ENCODE measurements at regions not wholly inside any gene's neighbourhood (a gene's known extent, or its start where the extent isn't known, plus 50 kb on each side); places are given as distances from the start of the nearest gene placed in this dataset.

DNA sequence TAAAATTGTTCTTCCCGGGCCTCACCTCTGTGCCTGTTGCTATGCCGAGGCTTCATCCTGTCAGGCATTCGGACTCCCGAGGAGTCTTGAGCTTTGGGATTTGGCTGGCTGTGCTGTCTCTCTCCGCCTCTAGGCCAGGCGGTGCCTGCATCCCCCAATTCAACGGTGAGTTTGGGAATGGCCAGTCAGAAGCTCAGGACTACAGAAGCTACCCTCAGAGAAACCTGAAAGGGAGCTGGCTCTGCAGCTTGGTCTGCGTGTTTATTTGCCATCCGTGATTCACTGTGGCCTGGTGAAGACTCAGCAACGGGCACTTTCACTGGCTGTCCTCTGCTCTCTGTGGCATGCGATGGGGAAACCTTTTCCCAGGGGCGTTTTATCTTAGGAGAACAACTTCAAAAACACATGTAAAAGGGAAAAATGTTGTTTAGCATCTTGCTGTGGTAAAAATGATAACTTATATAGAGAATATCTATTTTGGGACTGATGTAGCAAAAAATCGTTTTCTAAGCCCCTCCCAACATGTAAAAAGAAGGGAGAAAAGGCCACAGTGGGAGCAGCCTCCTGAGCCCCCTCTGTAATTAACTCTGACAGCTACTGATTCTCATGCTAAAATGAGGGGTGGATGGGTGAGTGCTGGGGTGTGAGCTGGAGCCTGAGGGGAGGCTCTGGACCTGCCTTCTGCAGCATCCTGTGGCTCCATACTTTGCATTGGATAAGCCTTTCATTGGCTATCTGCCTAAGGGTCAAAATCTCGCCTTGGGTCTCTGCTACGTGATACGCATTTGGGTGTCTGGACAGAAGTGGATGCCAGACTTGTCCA, 103.4 kb upstream of the KLHL25 start:
- TF ChIP-seq, protein P1, sequence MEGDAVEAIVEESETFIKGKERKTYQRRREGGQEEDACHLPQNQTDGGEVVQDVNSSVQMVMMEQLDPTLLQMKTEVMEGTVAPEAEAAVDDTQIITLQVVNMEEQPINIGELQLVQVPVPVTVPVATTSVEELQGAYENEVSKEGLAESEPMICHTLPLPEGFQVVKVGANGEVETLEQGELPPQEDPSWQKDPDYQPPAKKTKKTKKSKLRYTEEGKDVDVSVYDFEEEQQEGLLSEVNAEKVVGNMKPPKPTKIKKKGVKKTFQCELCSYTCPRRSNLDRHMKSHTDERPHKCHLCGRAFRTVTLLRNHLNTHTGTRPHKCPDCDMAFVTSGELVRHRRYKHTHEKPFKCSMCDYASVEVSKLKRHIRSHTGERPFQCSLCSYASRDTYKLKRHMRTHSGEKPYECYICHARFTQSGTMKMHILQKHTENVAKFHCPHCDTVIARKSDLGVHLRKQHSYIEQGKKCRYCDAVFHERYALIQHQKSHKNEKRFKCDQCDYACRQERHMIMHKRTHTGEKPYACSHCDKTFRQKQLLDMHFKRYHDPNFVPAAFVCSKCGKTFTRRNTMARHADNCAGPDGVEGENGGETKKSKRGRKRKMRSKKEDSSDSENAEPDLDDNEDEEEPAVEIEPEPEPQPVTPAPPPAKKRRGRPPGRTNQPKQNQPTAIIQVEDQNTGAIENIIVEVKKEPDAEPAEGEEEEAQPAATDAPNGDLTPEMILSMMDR (conservative IDR thresholded peaks at IDR 0.05 in 1 of 2, IDR thresholded peaks at IDR 0.05 in 1 of 2; ENCODE audit: extremely low read depth in 1 of 2, insufficient read depth in 1 of 2, low read depth in 1 of 2, low read length in 2 of 2) = no peak
- TF ChIP-seq EZH2 (IDR thresholded peaks at IDR 0.05; ENCODE audit: borderline replicate concordance, low read length) = no peak
